Kidney capillary endothelial cell (primary cell): ENCODE measurements at regions not wholly inside any gene's neighbourhood (a gene's known extent, or its start where the extent isn't known, plus 50 kb on each side); places are given as distances from the start of the nearest gene placed in this dataset.
"Not testable (repeated sequence)": the region's sequence is repeated elsewhere in the genome, so short reads cannot be mapped to it uniquely, and the experiment has no call there.

Experiments used
- DNase-seq: peaks from one replicate; pipeline ENCODE4 v3.0.0-alpha.2; 2018; ENCODE audit warnings: low spot score

DNA sequence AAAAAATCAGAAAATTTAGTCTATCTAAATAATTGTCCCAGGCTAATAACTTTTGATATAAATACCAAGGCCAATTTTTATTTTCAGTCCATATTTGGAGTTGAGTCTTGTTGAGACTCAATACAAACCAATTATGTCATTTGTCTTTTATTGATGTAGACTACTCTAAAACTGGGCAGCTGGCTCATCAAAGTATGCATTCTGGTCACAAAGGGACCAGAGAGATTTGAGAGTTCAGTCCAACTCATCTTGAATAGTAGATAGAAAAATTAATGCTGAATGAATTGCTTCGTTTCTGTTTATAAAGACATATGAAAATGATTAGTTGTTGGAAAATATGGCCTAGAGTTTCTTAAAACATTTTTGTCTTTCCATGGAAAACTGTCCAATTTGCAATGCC, 412.5 kb upstream of the KLHL4 start:
- DNase-seq, result no peak

DNA sequence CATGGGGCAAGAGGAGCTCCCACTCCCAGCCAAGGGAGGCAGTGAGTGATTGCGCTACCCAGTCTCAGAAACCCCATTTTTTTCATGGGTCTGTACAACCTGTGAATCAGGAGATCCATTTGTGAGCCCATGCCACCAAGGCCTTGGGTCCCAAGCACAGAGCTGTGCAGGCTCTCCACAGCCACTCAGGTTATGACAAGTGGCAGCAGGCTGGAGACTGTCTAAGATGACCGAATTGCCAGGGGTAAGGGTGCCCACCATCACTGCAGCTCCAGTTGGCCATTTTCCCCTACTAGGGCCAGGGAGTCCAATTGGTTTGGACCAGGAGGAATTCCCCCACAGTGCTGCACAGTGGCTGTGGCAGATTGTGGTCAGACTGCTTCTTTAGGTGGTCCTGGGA, 407.5 kb upstream of the KLHL4 start:
- no peak for DNase-seq

DNA sequence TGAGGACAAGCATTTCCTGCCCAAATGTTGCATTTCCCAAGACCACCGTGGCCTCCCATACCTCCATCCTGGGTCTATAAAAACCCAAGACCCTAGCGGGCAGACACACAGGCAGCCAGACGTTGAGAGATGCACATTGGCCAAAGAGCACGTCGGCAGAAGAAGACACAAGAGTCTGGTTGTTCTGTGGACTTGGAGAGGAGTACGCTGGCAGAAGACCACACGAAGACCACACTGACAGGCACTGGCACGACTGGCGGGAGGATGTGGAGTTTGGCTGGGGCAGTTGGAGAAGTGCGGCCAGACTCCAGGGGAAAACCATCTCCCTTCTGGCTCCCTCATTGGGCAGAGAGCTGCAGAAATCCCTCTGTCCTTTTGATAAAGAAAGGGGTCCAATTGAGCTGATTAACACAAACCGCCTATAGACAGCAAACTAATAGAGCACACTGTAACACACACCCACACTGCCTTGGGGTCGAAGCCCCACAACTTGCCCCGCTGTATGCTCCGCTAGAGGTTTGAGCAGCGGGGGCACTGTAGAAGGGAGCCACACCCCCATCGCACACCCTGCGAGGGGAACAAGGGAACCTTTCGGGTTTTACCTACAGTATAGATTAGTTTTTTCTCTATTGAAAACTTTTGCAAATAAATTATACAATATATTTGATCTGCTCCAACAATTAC, 376.7 kb upstream of the KLHL4 start:
- DNase-seq, result no peak

DNA sequence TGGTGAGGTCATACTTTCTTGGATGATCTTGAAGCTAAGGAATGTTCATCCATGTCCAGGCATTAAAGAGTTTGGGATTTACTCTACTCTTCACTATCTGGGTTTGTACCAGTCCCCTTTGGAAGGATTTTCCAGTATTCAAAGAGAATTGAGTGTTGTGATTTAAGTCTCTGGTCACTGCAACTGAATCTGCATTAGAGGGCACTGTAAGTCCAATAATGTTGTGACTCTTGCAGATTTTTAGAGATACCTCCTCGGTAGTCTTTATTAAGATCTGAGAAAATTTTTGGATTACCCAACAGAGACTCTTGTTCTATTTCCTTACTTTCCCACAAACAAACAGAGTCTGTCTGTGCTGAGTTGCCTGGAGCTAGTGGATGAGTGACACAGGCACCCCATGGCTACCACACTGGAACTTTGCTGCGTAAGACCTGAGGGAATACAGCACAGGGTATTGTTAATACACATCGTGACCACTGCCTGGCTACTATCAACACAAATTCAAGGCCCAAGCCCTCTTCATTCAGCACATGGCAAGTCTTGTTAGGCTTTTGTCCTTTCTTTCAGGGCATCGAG, 357.1 kb upstream of the KLHL4 start:
- DNase-seq, result no peak

DNA sequence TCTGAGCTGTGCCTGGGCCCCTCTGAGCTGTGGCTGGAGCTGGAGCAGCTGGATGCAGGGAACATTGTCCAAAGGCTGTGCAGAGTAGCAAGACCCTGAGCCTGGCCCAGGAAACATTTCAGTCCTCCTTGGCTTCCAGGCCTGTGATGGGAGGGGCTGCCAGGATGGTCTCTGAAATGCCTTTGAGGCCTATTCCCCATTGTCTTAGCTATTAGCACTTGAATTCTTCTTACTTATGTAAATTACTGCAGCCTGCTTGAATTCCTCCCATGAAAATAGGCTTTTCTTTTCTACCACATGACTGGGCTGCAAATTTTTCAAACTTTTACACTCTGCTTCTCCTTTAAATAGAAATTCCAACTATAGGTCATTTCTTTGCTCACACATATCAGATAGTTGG, 349.8 kb upstream of the KLHL4 start:
- no peak for DNase-seq

DNA sequence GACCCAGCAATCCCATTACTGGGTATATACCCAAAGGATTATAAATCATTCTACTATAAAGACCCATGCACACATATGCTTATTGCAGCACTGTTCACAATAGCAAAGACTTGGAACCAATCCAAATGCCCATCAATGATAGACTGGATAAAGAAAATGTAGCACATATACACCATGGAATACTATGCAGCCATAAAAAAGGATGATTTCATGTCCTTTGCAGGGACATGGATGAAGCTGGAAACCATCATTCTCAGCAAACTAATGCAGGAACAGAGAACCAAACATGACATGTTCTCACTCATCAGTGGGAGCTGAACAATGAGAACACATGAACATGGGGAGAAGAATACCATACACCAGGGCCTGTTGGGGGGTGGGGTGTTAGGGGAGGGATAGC, 339.6 kb upstream of the KLHL4 start:
- DNase-seq, result not testable (repeated sequence)
